SK-N-SH (cell line): ENCODE measurements at regions not wholly inside any gene's neighbourhood (a gene's known extent, or its start where the extent isn't known, plus 50 kb on each side); places are given as distances from the start of the nearest gene placed in this dataset.

Experiments used
- CTCF ChIP-seq: fragments of 200-600 bp; sonication (generic); IDR thresholded peaks from 2 replicates; pipeline ENCODE4 v1.6.1; 2017; ENCODE audit warnings: antibody characterized with exemption, mild to moderate bottlenecking, moderate library complexity
- EP300 ChIP-seq, 2 experiments: IDR thresholded peaks; 2 replicates each; pipeline versions ENCODE4 v1.4.0 to v1.6.1; 2012; ENCODE audit warnings: borderline replicate concordance in 1 of 2, low read depth in 1 of 2, low read length in 1 of 2
- EZH2phosphoT487 ChIP-seq: fragments of 200-600 bp; sonication (generic); IDR thresholded peaks from 2 replicates; pipeline ENCODE4 v1.6.1; 2017; ENCODE audit warnings: low read depth, mixed run types, mild to moderate bottlenecking, antibody characterized with exemption, moderate library complexity, borderline replicate concordance
- FOXJ3 ChIP-seq: sonication (generic); formaldehyde crosslinking; IDR thresholded peaks from 2 replicates; pipeline ENCODE4 v1.5.1; 2020; ENCODE audit warnings: mild to moderate bottlenecking, missing genetic modification reagents
- FOXM1 ChIP-seq: IDR thresholded peaks from 2 replicates; pipeline ENCODE4 v1.4.0; 2012; ENCODE audit warnings: low read depth, mild to moderate bottlenecking
- RCOR1 ChIP-seq: fragments of 150-350 bp; IDR thresholded peaks from 2 replicates; pipeline ENCODE4 v1.6.1; 2017; ENCODE audit warnings: antibody characterized with exemption, low read length
- REST ChIP-seq: IDR thresholded peaks from 2 replicates; pipeline ENCODE4 v1.6.1; 2012; ENCODE audit warnings: mild to moderate bottlenecking, low read depth, low read length, moderate library complexity
- TAF1 ChIP-seq: IDR thresholded peaks from 2 replicates; pipeline ENCODE4 v1.6.1; 2012; ENCODE audit warnings: low read depth, mild to moderate bottlenecking, low read length, moderate library complexity, borderline replicate concordance
- TEAD4 ChIP-seq: IDR thresholded peaks from 2 replicates; pipeline ENCODE4 v1.4.0; 2012; ENCODE audit warnings: mild to moderate bottlenecking, borderline replicate concordance; ENCODE audit not compliant: insufficient read depth
- YY1 ChIP-seq: IDR thresholded peaks from 2 replicates; pipeline ENCODE4 v1.4.0; 2012; ENCODE audit warnings: low read depth, mild to moderate bottlenecking
- ZBTB33 ChIP-seq: IDR thresholded peaks from 2 replicates; pipeline ENCODE4 v1.4.0; 2012; ENCODE audit warnings: low read depth, borderline replicate concordance

GRCh38 chr14:28467611-28468010 is 299.0 kb upstream of the FOXG1 start:
- TF ChIP-seq EZH2phosphoT487 = no peak
- no peak for TF ChIP-seq ZBTB33
- TF ChIP-seq CTCF = no peak; the same call in 1 of the 2 replicates
- TF ChIP-seq TEAD4 = no peak
- no peak for TF ChIP-seq TAF1
- TF ChIP-seq YY1 = no peak
- no peak for TF ChIP-seq FOXM1
- TF ChIP-seq FOXJ3 (CRISPR knock-in tag) = no peak
- TF ChIP-seq REST = no peak
- no peak for TF ChIP-seq EP300 (IDR thresholded peaks at IDR 0.05; ENCODE audit: borderline replicate concordance in 1 of 2, low read depth in 1 of 2, low read length in 1 of 2)
- TF ChIP-seq RCOR1 = no peak
